ENCODE measurements at regions not wholly inside any gene's neighbourhood (a gene's known extent, or its start where the extent isn't known, plus 50 kb on each side); places are given as distances from the start of the nearest gene placed in this dataset.

GRCh38 chr21:32216293-32216692, 62.6 kb downstream of the MIS18A start:
- ATAC-seq: no peak
- no peak for DNase-seq
- intact Hi-C loops (cut with DNase I): no loop called here

- intact Hi-C loops (cut with DNase I): no loop called here
- ATAC-seq (no peak), DNase-seq (no peak)
These were observed 63.6 kb downstream of the MIS18A start for GRCh38 chr21:32215306-32215685.

GRCh38 chr21:32214654-32215305, 64.1 kb downstream of the MIS18A start:
- ATAC-seq (no peak), DNase-seq (no peak)
- intact Hi-C loops (cut with DNase I): no loop called here

GRCh38 chr21:32212116-32212515, 66.7 kb downstream of the MIS18A start:
- ATAC-seq: no peak
- intact Hi-C loops (cut with DNase I): no loop called here
- no peak for DNase-seq

GRCh38 chr21:32211306-32211705, 67.5 kb downstream of the MIS18A start:
- ATAC-seq (no peak), DNase-seq (no peak)
- intact Hi-C loops (cut with DNase I): no loop called here

GRCh38 chr21:32209580-32209979, 69.3 kb downstream of the MIS18A start:
- ATAC-seq (no peak), DNase-seq (no peak)
- intact Hi-C loops (cut with DNase I): no loop called here

- intact Hi-C loops (cut with DNase I): no loop called here
- ATAC-seq (no peak), DNase-seq (no peak)
These were observed 71.5 kb downstream of the MIS18A start for GRCh38 chr21:32207406-32207716.

GRCh38 chr21:32206631-32207405, 72.0 kb downstream of the MIS18A start:
- DNase-seq (no peak), ATAC-seq (no peak)
- intact Hi-C loops (cut with DNase I): no loop called here

- intact Hi-C loops (cut with DNase I): no loop called here
- DNase-seq: no peak
- ATAC-seq: no peak
These were observed 74.9 kb downstream of the MIS18A start for GRCh38 chr21:32203877-32204480.

- no peak for DNase-seq
- ATAC-seq: no peak
- intact Hi-C loops (cut with DNase I): no loop called here
These were observed 78.8 kb downstream of the MIS18A start for GRCh38 chr21:32200029-32200428.

- intact Hi-C loops (cut with DNase I): no loop called here
- DNase-seq (no peak), ATAC-seq (no peak)
These were observed 80.5 kb downstream of the MIS18A start for GRCh38 chr21:32198384-32198783.

- ATAC-seq (no peak), DNase-seq (no peak)
- intact Hi-C loops (cut with DNase I): no loop called here
These were observed 81.0 kb downstream of the MIS18A start for GRCh38 chr21:32197896-32198295.

- DNase-seq (no peak), ATAC-seq (no peak)
- intact Hi-C loops (cut with DNase I): no loop called here
These were observed 82.8 kb downstream of the MIS18A start for GRCh38 chr21:32196001-32196400.

GRCh38 chr21:32193098-32193465, 85.8 kb downstream of the MIS18A start:
- DNase-seq (no peak), ATAC-seq (no peak)
- intact Hi-C loops (cut with DNase I): no loop called here

GRCh38 chr21:32192291-32193097, 86.4 kb downstream of the MIS18A start:
- no peak for ATAC-seq
- intact Hi-C loops (cut with DNase I): no loop called here
- no peak for DNase-seq

- DNase-seq (no peak), ATAC-seq (no peak)
- intact Hi-C loops (cut with DNase I): no loop called here
These were observed 88.2 kb downstream of the MIS18A start for GRCh38 chr21:32190493-32191144.

- no peak for DNase-seq
- ATAC-seq: no peak
- intact Hi-C loops (cut with DNase I): no loop called here
These were observed 89.0 kb downstream of the MIS18A start for GRCh38 chr21:32189688-32190483.

GRCh38 chr21:32186804-32187203, 92.0 kb downstream of the MIS18A start:
- intact Hi-C loops (cut with DNase I): no loop called here
- ATAC-seq (peak; percentile 48 to 62), DNase-seq (no peak)

- ATAC-seq (no peak), DNase-seq (no peak)
- intact Hi-C loops (cut with DNase I): no loop called here
These were observed 93.1 kb downstream of the MIS18A start for GRCh38 chr21:32185726-32186125.
